Prostate gland (tissue), 2 donors: ENCODE measurements at regions not wholly inside any gene's neighbourhood (a gene's known extent, or its start where the extent isn't known, plus 50 kb on each side); places are given as distances from the start of the nearest gene placed in this dataset.

Source experiments
- POLR2AphosphoS5 ChIP-seq: sonication (generic); formaldehyde crosslinking; IDR thresholded peaks from one replicate; pipeline ENCODE4 v1.6.1; 2017; ENCODE audit warnings: antibody characterized with exemption
- TF ChIP-seq, protein P1 (sequence below), 4 experiments: fragments of 200-600 bp in 2 of 4; fragments of 450-650 bp in 2 of 4; sonication (generic) in 2 of 4; IDR thresholded peaks; 1 replicate in 3 of 4; 2 replicates in 1 of 4; pipeline ENCODE4 v1.5.1; 2016 to 2019; ENCODE audit warnings: antibody characterized with exemption in 4 of 4, mild to moderate bottlenecking in 2 of 4, moderate library complexity in 2 of 4

- TF ChIP-seq, protein P1, sequence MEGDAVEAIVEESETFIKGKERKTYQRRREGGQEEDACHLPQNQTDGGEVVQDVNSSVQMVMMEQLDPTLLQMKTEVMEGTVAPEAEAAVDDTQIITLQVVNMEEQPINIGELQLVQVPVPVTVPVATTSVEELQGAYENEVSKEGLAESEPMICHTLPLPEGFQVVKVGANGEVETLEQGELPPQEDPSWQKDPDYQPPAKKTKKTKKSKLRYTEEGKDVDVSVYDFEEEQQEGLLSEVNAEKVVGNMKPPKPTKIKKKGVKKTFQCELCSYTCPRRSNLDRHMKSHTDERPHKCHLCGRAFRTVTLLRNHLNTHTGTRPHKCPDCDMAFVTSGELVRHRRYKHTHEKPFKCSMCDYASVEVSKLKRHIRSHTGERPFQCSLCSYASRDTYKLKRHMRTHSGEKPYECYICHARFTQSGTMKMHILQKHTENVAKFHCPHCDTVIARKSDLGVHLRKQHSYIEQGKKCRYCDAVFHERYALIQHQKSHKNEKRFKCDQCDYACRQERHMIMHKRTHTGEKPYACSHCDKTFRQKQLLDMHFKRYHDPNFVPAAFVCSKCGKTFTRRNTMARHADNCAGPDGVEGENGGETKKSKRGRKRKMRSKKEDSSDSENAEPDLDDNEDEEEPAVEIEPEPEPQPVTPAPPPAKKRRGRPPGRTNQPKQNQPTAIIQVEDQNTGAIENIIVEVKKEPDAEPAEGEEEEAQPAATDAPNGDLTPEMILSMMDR (IDR thresholded peaks at IDR 0.05) = no peak
- no peak for TF ChIP-seq POLR2AphosphoS5
These were observed 535.1 kb upstream of the LUZP2 start for GRCh38 chr11:23961503-23962338.
